ENCODE measurements at regions not wholly inside any gene's neighbourhood (a gene's known extent, or its start where the extent isn't known, plus 50 kb on each side); places are given as distances from the start of the nearest gene placed in this dataset.

- Histone ChIP-seq H3K27ac (ENCODE audit: low read depth, low read length) (no peak overlapping the region), H3K9ac (ENCODE audit: low read length) (no peak overlapping the region), H2AFZ (ENCODE audit: low read depth, low read length, severe bottlenecking) (no peak overlapping the region), H3K4me3 (ENCODE audit: insufficient read depth, low read length, poor library complexity, severe bottlenecking) (no peak overlapping the region), H3F3A (ENCODE audit: insufficient read depth) (no peaks in the 10 kb centered on the region), H3K79me2 (ENCODE audit: insufficient read depth, low read length) (no peaks in the 10 kb centered on the region), H3K9me2 (replicated peaks; ENCODE audit: insufficient read depth, low read length) (no peaks in the 10 kb centered on the region), H3K4me2 (ENCODE audit: low read depth, low read length, poor library complexity, severe bottlenecking) (no peak overlapping the region), H3K9me3 (ENCODE audit: insufficient read depth, low read length) (no peaks in the 10 kb centered on the region), H3K27me3 (ENCODE audit: low read length) (no peaks in the 10 kb centered on the region), H3K36me3 (ENCODE audit: low read length) (no peaks in the 10 kb centered on the region), H4K20me1 (ENCODE audit: low read depth, low read length) (no peaks in the 10 kb centered on the region)
- TF ChIP-seq CTCF (IDR thresholded peaks at IDR 0.05; ENCODE audit: insufficient read depth, low read length, poor library complexity, severe bottlenecking): no peak
Measured at GRCh38 chr12:128078301-128078971, 188.5 kb upstream of the TMEM132C start.

GRCh38 chr12:128079446-128079845 lies 187.5 kb upstream of the TMEM132C start:
- H3K4me3 ChIP-seq (ENCODE audit: insufficient read depth, low read length, poor library complexity, severe bottlenecking): no peak overlapping the region
- no peaks in the 10 kb centered on the region for H3K9me3 ChIP-seq (ENCODE audit: insufficient read depth, low read length)
- H3K9me2 ChIP-seq (replicated peaks; ENCODE audit: insufficient read depth, low read length): no peaks in the 10 kb centered on the region
- H3F3A ChIP-seq (ENCODE audit: insufficient read depth): no peaks in the 10 kb centered on the region
- no peaks in the 10 kb centered on the region for H3K27me3 ChIP-seq (ENCODE audit: low read length)
- H3K27ac ChIP-seq (ENCODE audit: low read depth, low read length): no peak overlapping the region
- H3K4me2 ChIP-seq (ENCODE audit: low read depth, low read length, poor library complexity, severe bottlenecking): no peak overlapping the region
- H3K9ac ChIP-seq (ENCODE audit: low read length): no peak overlapping the region
- no peaks in the 10 kb centered on the region for H3K79me2 ChIP-seq (ENCODE audit: insufficient read depth, low read length)
- no peak overlapping the region for H2AFZ ChIP-seq (ENCODE audit: low read depth, low read length, severe bottlenecking)
- no peaks in the 10 kb centered on the region for H3K36me3 ChIP-seq (ENCODE audit: low read length)
- no peak for TF ChIP-seq CTCF (IDR thresholded peaks at IDR 0.05; ENCODE audit: insufficient read depth, low read length, poor library complexity, severe bottlenecking)
- H4K20me1 ChIP-seq (ENCODE audit: low read depth, low read length): no peaks in the 10 kb centered on the region

- Histone ChIP-seq H3K27me3 (ENCODE audit: low read length) (no peaks in the 10 kb centered on the region), H2AFZ (ENCODE audit: low read depth, low read length, severe bottlenecking) (no peak overlapping the region), H3K9ac (ENCODE audit: low read length) (no peak overlapping the region), H3K9me2 (replicated peaks; ENCODE audit: insufficient read depth, low read length) (no peaks in the 10 kb centered on the region), H3K79me2 (ENCODE audit: insufficient read depth, low read length) (no peaks in the 10 kb centered on the region), H3K36me3 (ENCODE audit: low read length) (no peaks in the 10 kb centered on the region), H3K27ac (ENCODE audit: low read depth, low read length) (no peak overlapping the region), H4K20me1 (ENCODE audit: low read depth, low read length) (no peaks in the 10 kb centered on the region), H3K4me3 (ENCODE audit: insufficient read depth, low read length, poor library complexity, severe bottlenecking) (no peak overlapping the region), H3F3A (ENCODE audit: insufficient read depth) (no peaks in the 10 kb centered on the region), H3K9me3 (ENCODE audit: insufficient read depth, low read length) (no peaks in the 10 kb centered on the region), H3K4me2 (ENCODE audit: low read depth, low read length, poor library complexity, severe bottlenecking) (no peak overlapping the region)
- TF ChIP-seq CTCF (IDR thresholded peaks at IDR 0.05; ENCODE audit: insufficient read depth, low read length, poor library complexity, severe bottlenecking): no peak
- no peak for TF ChIP-seq EZH2phosphoT487 (conservative IDR thresholded peaks at IDR 0.05; ENCODE audit: low read length)
Measured at GRCh38 chr12:128083132-128083729, 183.7 kb upstream of the TMEM132C start.
